Mucosa of descending colon (tissue), 3 donors: ENCODE measurements at regions not wholly inside any gene's neighbourhood (a gene's known extent, or its start where the extent isn't known, plus 50 kb on each side); places are given as distances from the start of the nearest gene placed in this dataset.
"Not testable (repeated sequence)": the region's sequence is repeated elsewhere in the genome, so short reads cannot be mapped to it uniquely, and the experiment has no call there.

Source experiments
- ATAC-seq: fragments of 200-7000 bp; cut with Tn5 transposase; one replicate; pipeline ENCODE4 v1.9.1; 2020; ENCODE audit warnings: mild to moderate bottlenecking, moderate library complexity
- DNase-seq, 3 donors: peaks; one replicate each; pipeline ENCODE4 v3.0.0-alpha.2; 2020
- H3K36me3 ChIP-seq: fragments of 200-600 bp; one replicate; pipeline ENCODE4 v1.8.0; 2021; ENCODE audit warnings: low read depth, mild to moderate bottlenecking
- H3K4me1 ChIP-seq: fragments of 200-600 bp; one replicate; pipeline ENCODE4 v1.8.0; 2021; ENCODE audit warnings: low read depth, mild to moderate bottlenecking
- H3K4me3 ChIP-seq: fragments of 200-600 bp; one replicate; pipeline ENCODE4 v1.8.0; 2021; ENCODE audit warnings: mild to moderate bottlenecking
- H3K9me3 ChIP-seq: fragments of 200-600 bp; one replicate; pipeline ENCODE4 v1.8.0; 2021; ENCODE audit warnings: mild to moderate bottlenecking
- intact Hi-C, 2 donors: fragments of 100-400 bp; cut with DNase I in 1 of 2; cut with micrococcal nuclease in 1 of 2; formaldehyde crosslinking; loops; one replicate each; pipeline versions ENCODE4 v1.11.0 to v1.11.1; 2022; cut with DNase I, micrococcal nuclease
- TF ChIP-seq, protein P1 (sequence below): fragments of 200-600 bp; IDR thresholded peaks from one replicate; pipeline ENCODE4 v1.8.0; 2022; ENCODE audit warnings: antibody characterized with exemption, mild to moderate bottlenecking
- donor health status: DM: no; HTN: no; CAD: no; lungs with moderate emphysema.
- donor health status: DM: no; HTN: no; CAD: no.
- donor health status: DM: no; HTN: yes; CAD: no.

- H3K4me1 ChIP-seq, result no peaks in the 10 kb centered on the region
- no peak overlapping the region for H3K4me3 ChIP-seq
- no peaks in the 10 kb centered on the region for H3K36me3 ChIP-seq
- TF ChIP-seq, protein P1, sequence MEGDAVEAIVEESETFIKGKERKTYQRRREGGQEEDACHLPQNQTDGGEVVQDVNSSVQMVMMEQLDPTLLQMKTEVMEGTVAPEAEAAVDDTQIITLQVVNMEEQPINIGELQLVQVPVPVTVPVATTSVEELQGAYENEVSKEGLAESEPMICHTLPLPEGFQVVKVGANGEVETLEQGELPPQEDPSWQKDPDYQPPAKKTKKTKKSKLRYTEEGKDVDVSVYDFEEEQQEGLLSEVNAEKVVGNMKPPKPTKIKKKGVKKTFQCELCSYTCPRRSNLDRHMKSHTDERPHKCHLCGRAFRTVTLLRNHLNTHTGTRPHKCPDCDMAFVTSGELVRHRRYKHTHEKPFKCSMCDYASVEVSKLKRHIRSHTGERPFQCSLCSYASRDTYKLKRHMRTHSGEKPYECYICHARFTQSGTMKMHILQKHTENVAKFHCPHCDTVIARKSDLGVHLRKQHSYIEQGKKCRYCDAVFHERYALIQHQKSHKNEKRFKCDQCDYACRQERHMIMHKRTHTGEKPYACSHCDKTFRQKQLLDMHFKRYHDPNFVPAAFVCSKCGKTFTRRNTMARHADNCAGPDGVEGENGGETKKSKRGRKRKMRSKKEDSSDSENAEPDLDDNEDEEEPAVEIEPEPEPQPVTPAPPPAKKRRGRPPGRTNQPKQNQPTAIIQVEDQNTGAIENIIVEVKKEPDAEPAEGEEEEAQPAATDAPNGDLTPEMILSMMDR, result no peak
- H3K9me3 ChIP-seq, result no peaks in the 10 kb centered on the region
- intact Hi-C loops, result no loop called here
- ATAC-seq, result no peak
- DNase-seq, result no peak
Observed at GRCh38 chr3:81195478-81195877, 566.0 kb downstream of the GBE1 start.

GRCh38 chr3:81186412-81186811 is 575.0 kb downstream of the GBE1 start:
- DNase-seq (no peak), ATAC-seq (no peak)
- Histone ChIP-seq H3K4me1 (no peaks in the 10 kb centered on the region), H3K4me3 (no peak overlapping the region), H3K36me3 (no peaks in the 10 kb centered on the region), H3K9me3 (no peaks in the 10 kb centered on the region)
- TF ChIP-seq, protein P1, result no peak
- intact Hi-C loops, result no loop called here

GRCh38 chr3:81182086-81182875 is 579.2 kb downstream of the GBE1 start:
- intact Hi-C loops, H3K9me3 ChIP-seq, ATAC-seq, H3K36me3 ChIP-seq, DNase-seq, H3K4me1 ChIP-seq, H3K4me3 ChIP-seq: not testable (repeated sequence)

DNA sequence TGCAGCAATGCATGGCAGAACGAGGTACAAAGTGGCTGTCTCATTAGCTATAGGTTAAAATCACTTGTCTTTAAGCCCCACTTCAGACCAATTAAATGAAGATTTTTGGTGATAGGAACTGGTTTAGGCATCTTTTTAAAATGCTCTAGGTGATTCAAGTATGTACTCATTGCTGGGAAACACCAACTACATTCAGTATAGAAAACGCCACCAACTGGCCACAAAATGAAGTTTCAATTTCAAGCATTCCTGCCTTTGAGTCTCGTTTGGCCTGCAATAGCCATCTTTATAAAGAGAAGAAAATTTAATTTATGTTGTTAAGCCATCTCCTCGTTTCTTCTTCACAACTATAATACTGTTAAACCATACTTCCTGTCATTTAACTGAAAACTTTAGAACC is 587.9 kb downstream of the GBE1 start:
- Histone ChIP-seq H3K36me3 (no peaks in the 10 kb centered on the region), H3K9me3 (no peaks in the 10 kb centered on the region), H3K4me3 (no peak overlapping the region), H3K4me1 (no peaks in the 10 kb centered on the region)
- no peak for ATAC-seq
- TF ChIP-seq, protein P1, result no peak
- intact Hi-C loops, result no loop called here
- peak in 1 of 3 donors; percentile 3 for DNase-seq

DNA sequence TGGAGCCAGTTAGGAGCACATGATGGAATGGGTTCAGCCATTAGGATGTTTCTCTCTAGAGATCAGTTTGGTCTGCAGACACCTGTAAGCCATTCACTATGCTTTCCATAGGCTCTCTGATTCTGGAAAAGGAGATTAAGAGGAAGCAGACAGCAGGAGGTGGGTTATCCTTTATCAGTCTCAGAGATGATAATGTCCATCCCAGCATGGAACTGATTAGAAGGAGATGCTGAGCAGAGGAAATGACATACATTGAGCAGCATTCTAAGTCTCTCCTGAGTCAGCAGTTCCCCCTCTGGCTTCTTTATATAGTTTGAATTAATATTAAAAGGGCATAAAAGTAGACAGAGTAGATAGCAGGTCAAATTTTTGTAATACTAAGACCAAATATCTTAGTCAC is 591.1 kb downstream of the GBE1 start:
- no peak for ATAC-seq
- intact Hi-C loops, result no loop called here

GRCh38 chr3:81164806-81165205 is 596.6 kb downstream of the GBE1 start:
- DNase-seq (no peak), ATAC-seq (no peak)
- intact Hi-C loops, result no loop called here
- no peaks in the 10 kb centered on the region for H3K4me1 ChIP-seq
- no peaks in the 10 kb centered on the region for H3K9me3 ChIP-seq
- H3K4me3 ChIP-seq, result no peak overlapping the region
- TF ChIP-seq, protein P1, result no peak
- H3K36me3 ChIP-seq, result no peaks in the 10 kb centered on the region

More for the DNA sequence above, 591.1 kb downstream of the GBE1 start:
- Histone ChIP-seq H3K36me3 (no peaks in the 10 kb centered on the region), H3K9me3 (no peaks in the 10 kb centered on the region), H3K4me3 (no peak overlapping the region), H3K4me1 (no peaks in the 10 kb centered on the region)
- TF ChIP-seq, protein P1, result no peak
- DNase-seq, result no peak
